Neural cell (in vitro differentiated cells): ENCODE measurements at regions not wholly inside any gene's neighbourhood (a gene's known extent, or its start where the extent isn't known, plus 50 kb on each side); places are given as distances from the start of the nearest gene placed in this dataset.

ENCODE experiments used
- H2AFZ ChIP-seq: fragments of 200-600, 300-800 bp; sonication (generic), shearing (Covaris generic); 2 replicates; pipeline ENCODE4 v1.6.0; 2014; ENCODE audit warnings: low read depth, mild to moderate bottlenecking, antibody characterized with exemption, low read length, moderate library complexity
- H3F3A ChIP-seq: fragments of 200-600 bp; shearing (Covaris generic); 2 replicates; pipeline ENCODE4 v1.6.1; 2016; ENCODE audit warnings: mild to moderate bottlenecking, moderate library complexity, mixed read lengths, antibody characterized with exemption, low read length; ENCODE audit not compliant: insufficient read depth, poor library complexity, severe bottlenecking
- H3K27ac ChIP-seq: fragments of 200-600, 300-800 bp; sonication (generic), shearing (Covaris generic); 2 replicates; pipeline ENCODE4 v1.5.1; 2014; ENCODE audit warnings: mild to moderate bottlenecking, low read length, moderate library complexity
- H3K27me3 ChIP-seq: fragments of 300-800, 200-600 bp; sonication (generic), shearing (Covaris generic); 2 replicates; pipeline ENCODE4 v1.6.0; 2014; ENCODE audit warnings: mild to moderate bottlenecking, low read depth, low read length, moderate library complexity; ENCODE audit not compliant: insufficient read depth
- H3K36me3 ChIP-seq: fragments of 300-800, 200-600 bp; sonication (generic), shearing (Covaris generic); 2 replicates; pipeline ENCODE4 v1.5.1; 2014; ENCODE audit warnings: mild to moderate bottlenecking, antibody characterized with exemption, low read length, moderate library complexity; ENCODE audit not compliant: insufficient read depth
- H3K4me2 ChIP-seq: fragments of 300-800, 200-600 bp; sonication (generic), shearing (Covaris generic); 2 replicates; pipeline ENCODE4 v1.6.0; 2014; ENCODE audit warnings: mild to moderate bottlenecking, low read length
- H3K4me3 ChIP-seq: fragments of 300-800, 200-600 bp; sonication (generic), shearing (Covaris generic); 2 replicates; pipeline ENCODE4 v1.5.1; 2014; ENCODE audit warnings: mild to moderate bottlenecking, low read length, moderate library complexity
- H3K79me2 ChIP-seq: fragments of 200-600 bp; shearing (Covaris generic); replicated peaks from 2 replicates; pipeline ENCODE4 v1.6.0; 2014; ENCODE audit warnings: mild to moderate bottlenecking, low read length, moderate library complexity; ENCODE audit not compliant: insufficient read depth
- H3K9ac ChIP-seq: fragments of 300-800, 200-600 bp; sonication (generic), shearing (Covaris generic); 2 replicates; pipeline ENCODE4 v1.6.1; 2016; ENCODE audit warnings: mild to moderate bottlenecking, low read length, mixed read lengths
- H3K9me2 ChIP-seq: fragments of 200-600 bp; shearing (Covaris generic); 2 replicates; pipeline ENCODE4 v1.6.1; 2016; ENCODE audit warnings: mild to moderate bottlenecking, low read length, mixed read lengths; ENCODE audit not compliant: insufficient read depth
- H3K9me3 ChIP-seq: fragments of 200-600, 300-800 bp; sonication (generic), shearing (Covaris generic); 2 replicates; pipeline ENCODE4 v1.6.1; 2016; ENCODE audit warnings: mild to moderate bottlenecking, mixed run types, low read length, moderate library complexity, mixed read lengths
- H4K20me1 ChIP-seq: fragments of 200-600 bp; shearing (Covaris generic); 2 replicates; pipeline ENCODE4 v1.6.1; 2016; ENCODE audit warnings: mild to moderate bottlenecking, mixed run types; ENCODE audit not compliant: insufficient read depth
- EP300 ChIP-seq: fragments of 450-650 bp; conservative IDR thresholded peaks from 2 replicates; pipeline ENCODE4 v1.6.1; 2014; ENCODE audit warnings: antibody characterized with exemption, mild to moderate bottlenecking, moderate library complexity; ENCODE audit not compliant: poor library complexity, severe bottlenecking
- EZH2 ChIP-seq: fragments of 200-600, 300-800 bp; shearing (Covaris generic), sonication (generic); IDR thresholded peaks from 2 replicates; pipeline ENCODE4 v1.6.1; 2014; ENCODE audit warnings: antibody characterized with exemption, low read length, borderline replicate concordance, mild to moderate bottlenecking; ENCODE audit not compliant: insufficient read depth, poor library complexity, severe bottlenecking
- MXI1 ChIP-seq: fragments of 450-650 bp; conservative IDR thresholded peaks from 2 replicates; pipeline ENCODE4 v1.6.1; 2014; ENCODE audit warnings: antibody characterized with exemption, mild to moderate bottlenecking; ENCODE audit not compliant: poor library complexity, severe bottlenecking
- POLR2AphosphoS5 ChIP-seq: IDR thresholded peaks from 2 replicates; pipeline ENCODE4 v1.6.1; 2012
- RAD21 ChIP-seq: fragments of 450-650 bp; conservative IDR thresholded peaks from 2 replicates; pipeline ENCODE4 v1.6.1; 2014; ENCODE audit warnings: antibody characterized with exemption, mild to moderate bottlenecking, moderate library complexity
- SMC3 ChIP-seq: fragments of 450-650 bp; conservative IDR thresholded peaks from 2 replicates; pipeline ENCODE4 v1.6.1; 2014; ENCODE audit warnings: antibody characterized with exemption, mild to moderate bottlenecking, moderate library complexity; ENCODE audit not compliant: poor library complexity
- TAF1 ChIP-seq: IDR thresholded peaks from 2 replicates; pipeline ENCODE4 v1.6.1; 2012; ENCODE audit warnings: low read depth
- TF ChIP-seq, protein P1 (sequence below): IDR thresholded peaks from 2 replicates; pipeline ENCODE4 v1.6.1; 2012; ENCODE audit warnings: borderline replicate concordance
- TF ChIP-seq, protein P2 (sequence below): fragments of 450-650 bp; IDR thresholded peaks from 2 replicates; pipeline ENCODE4 v1.5.1; 2014; ENCODE audit warnings: antibody characterized with exemption, mild to moderate bottlenecking, moderate library complexity; ENCODE audit not compliant: poor library complexity, severe bottlenecking

DNA sequence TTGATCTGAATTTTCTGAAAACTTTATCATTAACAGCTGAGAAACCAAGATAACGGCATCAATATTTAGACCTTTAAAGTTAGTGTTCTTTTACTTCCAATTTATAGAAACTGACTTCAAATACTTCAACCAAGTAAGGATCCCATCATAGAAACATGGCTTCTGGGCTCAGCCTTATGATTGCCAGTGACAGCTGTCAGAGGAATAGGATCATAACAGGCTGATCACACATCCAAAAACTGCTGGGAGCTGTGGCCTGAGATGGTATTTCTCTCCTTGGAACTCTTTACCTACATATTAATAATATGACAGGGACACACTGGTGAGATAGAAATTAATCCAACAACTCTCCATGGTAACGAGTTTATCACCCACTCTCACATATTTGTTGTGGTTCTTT lies 448.3 kb upstream of the NMUR2 start:
- Histone ChIP-seq H3K4me3 (no peak overlapping the region), H2AFZ (no peak overlapping the region), H4K20me1 (no peaks in the 10 kb centered on the region), H3K9me3 (no peaks in the 10 kb centered on the region), H3K79me2 (no peaks in the 10 kb centered on the region), H3F3A (no peaks in the 10 kb centered on the region), H3K4me2 (no peak overlapping the region), H3K9ac (no peak overlapping the region), H3K9me2 (no peaks in the 10 kb centered on the region), H3K36me3 (no peaks in the 10 kb centered on the region), H3K27ac (no peak overlapping the region), H3K27me3 (no peaks in the 10 kb centered on the region)
- TF ChIP-seq SMC3 (no peak), RAD21 (no peak), EP300 (no peak), MXI1 (no peak), POLR2AphosphoS5 (no peak), EZH2 (no peak), TAF1 (no peak)
- TF ChIP-seq, protein P1, sequence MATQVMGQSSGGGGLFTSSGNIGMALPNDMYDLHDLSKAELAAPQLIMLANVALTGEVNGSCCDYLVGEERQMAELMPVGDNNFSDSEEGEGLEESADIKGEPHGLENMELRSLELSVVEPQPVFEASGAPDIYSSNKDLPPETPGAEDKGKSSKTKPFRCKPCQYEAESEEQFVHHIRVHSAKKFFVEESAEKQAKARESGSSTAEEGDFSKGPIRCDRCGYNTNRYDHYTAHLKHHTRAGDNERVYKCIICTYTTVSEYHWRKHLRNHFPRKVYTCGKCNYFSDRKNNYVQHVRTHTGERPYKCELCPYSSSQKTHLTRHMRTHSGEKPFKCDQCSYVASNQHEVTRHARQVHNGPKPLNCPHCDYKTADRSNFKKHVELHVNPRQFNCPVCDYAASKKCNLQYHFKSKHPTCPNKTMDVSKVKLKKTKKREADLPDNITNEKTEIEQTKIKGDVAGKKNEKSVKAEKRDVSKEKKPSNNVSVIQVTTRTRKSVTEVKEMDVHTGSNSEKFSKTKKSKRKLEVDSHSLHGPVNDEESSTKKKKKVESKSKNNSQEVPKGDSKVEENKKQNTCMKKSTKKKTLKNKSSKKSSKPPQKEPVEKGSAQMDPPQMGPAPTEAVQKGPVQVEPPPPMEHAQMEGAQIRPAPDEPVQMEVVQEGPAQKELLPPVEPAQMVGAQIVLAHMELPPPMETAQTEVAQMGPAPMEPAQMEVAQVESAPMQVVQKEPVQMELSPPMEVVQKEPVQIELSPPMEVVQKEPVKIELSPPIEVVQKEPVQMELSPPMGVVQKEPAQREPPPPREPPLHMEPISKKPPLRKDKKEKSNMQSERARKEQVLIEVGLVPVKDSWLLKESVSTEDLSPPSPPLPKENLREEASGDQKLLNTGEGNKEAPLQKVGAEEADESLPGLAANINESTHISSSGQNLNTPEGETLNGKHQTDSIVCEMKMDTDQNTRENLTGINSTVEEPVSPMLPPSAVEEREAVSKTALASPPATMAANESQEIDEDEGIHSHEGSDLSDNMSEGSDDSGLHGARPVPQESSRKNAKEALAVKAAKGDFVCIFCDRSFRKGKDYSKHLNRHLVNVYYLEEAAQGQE = no peak
- TF ChIP-seq, protein P2, sequence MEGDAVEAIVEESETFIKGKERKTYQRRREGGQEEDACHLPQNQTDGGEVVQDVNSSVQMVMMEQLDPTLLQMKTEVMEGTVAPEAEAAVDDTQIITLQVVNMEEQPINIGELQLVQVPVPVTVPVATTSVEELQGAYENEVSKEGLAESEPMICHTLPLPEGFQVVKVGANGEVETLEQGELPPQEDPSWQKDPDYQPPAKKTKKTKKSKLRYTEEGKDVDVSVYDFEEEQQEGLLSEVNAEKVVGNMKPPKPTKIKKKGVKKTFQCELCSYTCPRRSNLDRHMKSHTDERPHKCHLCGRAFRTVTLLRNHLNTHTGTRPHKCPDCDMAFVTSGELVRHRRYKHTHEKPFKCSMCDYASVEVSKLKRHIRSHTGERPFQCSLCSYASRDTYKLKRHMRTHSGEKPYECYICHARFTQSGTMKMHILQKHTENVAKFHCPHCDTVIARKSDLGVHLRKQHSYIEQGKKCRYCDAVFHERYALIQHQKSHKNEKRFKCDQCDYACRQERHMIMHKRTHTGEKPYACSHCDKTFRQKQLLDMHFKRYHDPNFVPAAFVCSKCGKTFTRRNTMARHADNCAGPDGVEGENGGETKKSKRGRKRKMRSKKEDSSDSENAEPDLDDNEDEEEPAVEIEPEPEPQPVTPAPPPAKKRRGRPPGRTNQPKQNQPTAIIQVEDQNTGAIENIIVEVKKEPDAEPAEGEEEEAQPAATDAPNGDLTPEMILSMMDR = no peak

DNA sequence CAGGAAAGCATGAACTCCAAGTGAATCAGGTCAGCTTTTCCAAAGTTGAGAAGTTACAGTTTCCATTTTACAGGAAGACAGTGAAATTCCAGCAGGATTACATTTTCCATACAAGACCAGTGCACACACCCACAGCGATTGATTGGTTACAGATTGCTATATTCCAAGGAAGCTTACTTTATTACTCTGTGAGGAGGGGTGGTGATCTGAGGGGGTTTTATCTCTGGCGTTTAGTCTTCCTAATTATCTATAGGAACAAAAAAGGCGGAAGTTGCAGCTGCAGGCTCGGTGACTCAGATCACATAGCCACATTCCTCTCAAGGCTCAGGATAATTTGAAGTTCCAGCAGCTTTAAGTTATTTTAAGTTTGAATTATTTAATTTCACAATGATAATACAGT lies 450.4 kb upstream of the NMUR2 start:
- no peak for TF ChIP-seq TAF1
- TF ChIP-seq, protein P2 = no peak
- H3K4me3 ChIP-seq = no peak overlapping the region
- no peaks in the 10 kb centered on the region for H3K9me2 ChIP-seq
- no peaks in the 10 kb centered on the region for H3K27me3 ChIP-seq
- no peaks in the 10 kb centered on the region for H3K9me3 ChIP-seq
- H3K27ac ChIP-seq = no peak overlapping the region
- H3F3A ChIP-seq = no peaks in the 10 kb centered on the region
- H3K36me3 ChIP-seq = no peaks in the 10 kb centered on the region
- no peak overlapping the region for H2AFZ ChIP-seq
- H4K20me1 ChIP-seq = no peaks in the 10 kb centered on the region
- no peak overlapping the region for H3K9ac ChIP-seq
- H3K4me2 ChIP-seq = no peak overlapping the region
- no peaks in the 10 kb centered on the region for H3K79me2 ChIP-seq
